NCI-H187 (cell line): ENCODE measurements at regions not wholly inside any gene's neighbourhood (a gene's known extent, or its start where the extent isn't known, plus 50 kb on each side); places are given as distances from the start of the nearest gene placed in this dataset.
"Not testable (repeated sequence)": the region's sequence is repeated elsewhere in the genome, so short reads cannot be mapped to it uniquely, and the experiment has no call there.

Experiments used
- DNase-seq, 2 experiments: peaks; one replicate each; lab custom pipeline; 2025; lab: John Stamatoyannopoulos, UW

GRCh38 chr6:75031102-75031501 is 174.8 kb downstream of the COL12A1 start:
- DNase-seq, result not testable (repeated sequence)

DNA sequence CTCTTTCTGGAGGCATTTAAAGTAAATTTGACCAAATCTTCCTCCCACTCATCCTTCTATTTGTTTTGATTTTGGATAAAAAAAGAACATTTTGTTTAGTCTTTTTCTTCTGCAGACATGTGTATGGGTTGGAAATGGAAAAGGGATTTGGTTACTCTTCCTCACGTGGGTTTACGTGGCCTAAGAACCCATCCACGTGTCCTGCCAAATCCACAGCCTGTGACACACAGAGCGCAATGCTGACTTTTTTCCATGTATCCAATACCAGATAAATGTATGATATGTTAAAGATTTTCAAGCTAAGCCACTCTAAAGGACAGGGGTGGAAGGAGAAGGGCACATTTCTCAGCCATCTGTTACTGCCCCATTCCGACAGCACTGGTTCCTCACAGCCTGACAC is 176.5 kb downstream of the COL12A1 start:
- no peak for DNase-seq

GRCh38 chr6:75025371-75025770 is 180.5 kb downstream of the COL12A1 start:
- DNase-seq, result no peak

DNA sequence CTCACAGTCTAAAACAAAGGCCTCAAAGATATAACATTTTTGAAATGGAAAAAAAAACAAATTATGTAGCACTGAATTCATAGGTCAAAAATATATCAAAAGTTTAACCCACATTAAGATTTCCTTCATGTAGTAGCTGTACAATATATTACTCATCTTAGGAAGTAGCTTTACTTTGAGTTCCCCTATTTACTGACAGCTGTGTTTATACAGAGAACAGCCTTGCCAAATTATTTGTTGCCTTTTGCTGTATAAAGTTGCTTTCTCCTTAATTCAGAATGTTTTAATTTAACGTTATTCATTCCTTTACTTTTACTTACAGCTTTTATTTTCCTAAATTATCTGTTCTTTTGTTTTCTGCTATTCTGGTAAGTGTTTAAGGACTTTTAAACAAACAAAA is 181.0 kb downstream of the COL12A1 start:
- no peak for DNase-seq

GRCh38 chr6:75023634-75024033 is 182.2 kb downstream of the COL12A1 start:
- DNase-seq, result no peak

- DNase-seq, result no peak
Observed at GRCh38 chr6:75020971-75021370, 184.9 kb downstream of the COL12A1 start.

DNA sequence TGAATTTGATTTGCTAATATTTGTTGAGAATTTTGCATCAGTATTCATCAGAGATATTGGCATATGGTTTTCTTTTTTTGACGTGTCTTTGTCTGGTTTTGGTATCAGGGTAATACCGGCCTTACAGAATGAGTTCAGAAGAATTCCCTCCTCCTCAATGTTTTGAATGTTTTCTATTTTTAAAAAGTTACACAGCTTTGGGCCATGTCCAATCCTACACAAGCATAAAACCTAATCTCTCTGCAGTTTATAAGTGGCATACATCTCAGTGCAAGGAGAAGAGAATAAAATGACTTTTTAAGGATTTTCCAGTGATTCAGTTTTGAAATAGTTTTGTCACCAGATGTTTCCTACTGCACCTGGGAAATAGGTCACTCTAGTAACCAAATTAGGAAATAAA is 185.5 kb downstream of the COL12A1 start:
- no peak for DNase-seq

DNA sequence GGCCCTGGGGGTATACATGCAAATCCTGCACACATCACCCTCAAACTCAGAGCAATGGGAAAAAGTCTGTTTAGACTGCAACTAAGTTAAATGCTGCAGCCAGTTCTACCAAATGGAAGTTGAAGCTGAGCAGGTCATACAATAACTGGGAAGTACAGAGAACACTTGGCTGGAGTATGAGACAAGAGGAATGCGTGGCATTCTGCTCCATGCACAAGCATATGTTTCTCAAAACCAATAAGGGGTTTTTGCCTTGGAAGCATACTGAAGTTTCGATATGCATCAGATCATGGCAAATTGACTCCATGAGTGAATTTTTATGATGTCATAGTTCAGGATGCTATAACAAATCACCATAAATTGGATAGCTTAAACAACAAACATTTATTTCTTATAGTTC is 193.8 kb downstream of the COL12A1 start:
- DNase-seq, result no peak

DNA sequence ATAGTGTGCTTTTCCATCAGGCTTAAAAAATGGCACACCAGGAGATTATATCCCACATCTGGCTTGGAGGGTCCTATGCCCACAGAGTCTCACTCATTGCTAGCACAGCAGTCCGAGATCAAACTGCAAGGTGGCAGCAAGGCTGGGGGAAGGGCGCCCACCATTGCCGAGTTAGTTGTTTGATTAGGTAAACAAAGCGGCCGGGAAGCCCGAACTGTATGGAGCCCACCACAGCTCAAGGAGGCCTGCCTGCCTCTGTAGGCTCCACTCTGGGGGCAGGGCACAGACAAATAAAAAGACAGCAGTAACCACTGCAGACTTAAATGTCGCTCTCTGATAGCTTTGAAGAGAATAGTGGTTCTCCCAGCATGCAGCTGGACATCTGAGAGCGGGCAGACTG is 201.9 kb downstream of the COL12A1 start:
- DNase-seq, result not testable (repeated sequence)

DNA sequence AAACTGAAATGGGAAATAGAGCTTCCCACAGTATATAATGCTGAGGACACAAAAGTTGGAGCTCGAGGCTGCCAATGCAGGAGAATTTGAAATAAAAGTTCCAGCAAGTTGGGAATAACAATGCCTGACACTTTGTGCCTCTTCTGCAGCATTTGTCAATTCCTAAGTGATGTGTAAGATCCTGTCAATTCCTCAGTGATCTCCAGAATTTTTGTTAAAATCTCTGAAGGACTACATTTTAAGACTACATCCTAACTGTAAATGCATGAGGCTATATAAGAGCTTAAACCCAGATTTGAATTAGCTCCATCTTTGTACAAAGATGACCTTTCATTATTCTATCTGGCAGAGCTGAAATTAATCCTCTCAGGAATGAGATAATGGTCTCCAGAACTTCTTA is 208.2 kb downstream of the COL12A1 start:
- DNase-seq, result no peak

DNA sequence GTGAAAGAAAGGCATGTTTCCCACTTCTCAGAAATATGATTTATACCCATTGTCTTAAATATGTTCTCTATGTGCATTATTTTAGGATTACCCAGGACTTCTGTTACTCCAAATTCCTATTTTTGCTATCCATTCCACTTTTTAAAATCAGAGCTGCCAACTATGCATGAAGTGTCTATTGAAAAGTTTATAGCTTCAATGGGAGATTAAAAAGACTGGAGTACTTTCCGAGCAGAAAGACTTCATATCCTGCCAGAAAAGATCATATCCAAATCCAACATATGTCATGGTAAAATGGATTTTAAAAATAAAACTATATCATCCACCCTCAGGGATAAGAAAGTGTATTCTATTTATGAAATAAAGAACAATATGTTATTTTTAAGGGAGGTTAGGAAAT is 212.7 kb downstream of the COL12A1 start:
- DNase-seq, result no peak

- DNase-seq, result no peak
Observed at GRCh38 chr6:74991573-74992332, 214.1 kb downstream of the COL12A1 start.

GRCh38 chr6:74979065-74979766 is 226.6 kb downstream of the COL12A1 start:
- DNase-seq, result no peak

- no peak for DNase-seq
Observed at GRCh38 chr6:74976701-74977100, 229.2 kb downstream of the COL12A1 start.

DNA sequence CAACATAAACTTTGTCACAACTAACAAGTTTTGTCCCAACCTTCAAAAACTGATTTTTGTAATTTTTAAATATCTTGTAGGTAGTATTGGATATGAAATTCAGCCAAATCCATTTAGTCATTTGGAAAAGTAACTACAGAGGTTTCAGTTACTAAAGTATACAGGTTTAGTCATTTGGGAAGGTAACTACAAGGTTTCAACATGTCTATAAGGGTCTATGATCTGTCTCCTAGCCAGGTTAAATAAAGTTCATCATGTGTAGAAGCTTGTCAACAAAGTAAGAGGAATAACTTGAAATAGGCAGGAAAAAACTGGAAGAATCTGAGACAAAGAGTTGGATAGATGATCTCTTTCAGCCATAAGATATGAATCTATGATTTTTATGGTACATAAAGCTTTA is 229.8 kb downstream of the COL12A1 start:
- DNase-seq, result no peak

GRCh38 chr6:74973591-74973990 is 232.3 kb downstream of the COL12A1 start:
- no peak for DNase-seq

- no peak for DNase-seq
Observed at GRCh38 chr6:74971633-74972032, 234.2 kb downstream of the COL12A1 start.

DNA sequence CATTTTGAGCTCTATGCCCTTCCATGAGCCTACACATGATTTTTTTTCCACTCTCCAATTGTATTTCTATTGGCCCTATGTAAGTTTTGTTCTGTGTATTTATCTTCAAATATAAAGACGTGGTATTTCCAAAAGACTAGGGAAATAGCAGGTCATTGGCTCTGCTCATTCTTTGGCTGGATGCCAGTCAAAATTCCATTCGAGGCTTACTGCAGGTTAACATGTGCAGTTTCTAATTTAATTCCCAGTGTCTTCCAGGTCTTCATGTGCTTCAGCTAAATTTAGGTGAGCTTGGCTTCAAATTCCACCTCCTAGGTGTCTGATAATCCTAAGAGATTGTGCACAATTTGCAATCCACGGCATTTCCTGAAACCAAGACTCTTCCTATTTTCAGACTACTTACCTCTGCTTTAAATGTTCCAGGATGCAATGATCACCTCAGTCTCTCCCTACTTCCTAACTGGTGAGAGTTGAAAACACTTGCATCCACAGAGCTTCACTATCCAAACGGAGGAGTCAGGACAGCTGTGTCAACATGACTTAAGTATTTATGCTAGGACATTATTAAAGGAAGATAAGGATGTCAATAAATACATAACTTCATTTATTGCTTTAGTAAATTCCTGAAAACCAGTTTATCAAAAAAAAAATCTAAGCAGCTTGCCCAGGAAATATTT is 236.1 kb downstream of the COL12A1 start:
- DNase-seq, result no peak

GRCh38 chr6:74967821-74968220 is 238.0 kb downstream of the COL12A1 start:
- no peak for DNase-seq

- no peak for DNase-seq
Observed at GRCh38 chr6:74966712-74967111, 239.1 kb downstream of the COL12A1 start.

- no peak for DNase-seq
Observed at GRCh38 chr6:74964871-74965441, 240.9 kb downstream of the COL12A1 start.

DNA sequence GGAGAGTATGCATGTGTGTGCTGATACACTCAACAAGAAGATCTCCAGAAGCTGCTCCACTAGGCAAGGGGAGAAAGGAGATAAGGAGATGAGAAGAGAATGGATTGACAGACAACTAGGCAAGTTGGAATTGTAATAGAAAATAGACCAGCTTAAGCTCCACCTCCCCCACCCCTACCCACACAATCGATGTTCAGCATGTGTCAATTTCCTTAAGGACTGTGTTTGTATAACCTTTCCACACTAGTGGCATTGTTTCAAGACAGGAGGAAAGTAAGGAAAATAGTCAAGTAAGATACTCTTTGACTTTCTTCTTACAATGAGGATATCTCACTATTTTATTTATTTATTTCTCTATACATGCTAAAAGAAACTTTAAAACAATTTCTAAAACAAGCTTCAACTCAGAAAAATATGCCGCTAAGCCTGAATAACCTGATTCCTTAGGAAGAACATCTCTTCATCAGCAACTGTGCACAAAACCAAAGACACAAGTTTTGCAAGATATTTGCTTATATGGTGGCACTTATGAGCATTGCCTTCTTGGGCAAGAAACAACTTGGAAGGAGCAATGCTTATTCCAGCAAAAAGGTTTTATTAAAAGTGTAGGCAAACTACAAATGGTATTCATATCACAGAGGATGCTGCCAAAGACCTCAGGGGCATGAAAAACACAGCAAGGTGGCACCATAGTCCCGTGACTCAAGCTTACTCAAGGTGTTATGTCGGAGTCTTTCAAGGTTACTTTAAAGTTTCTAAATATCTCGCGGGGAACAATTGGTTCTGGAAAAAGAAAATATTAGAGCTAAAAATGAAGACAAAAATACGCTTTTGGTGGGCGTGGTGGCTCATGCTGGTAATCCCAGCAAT is 249.1 kb downstream of the COL12A1 start:
- DNase-seq, result no peak
